Renal pelvis (tissue), 1 donor: ENCODE measurements at regions not wholly inside any gene's neighbourhood (a gene's known extent, or its start where the extent isn't known, plus 50 kb on each side); places are given as distances from the start of the nearest gene placed in this dataset.
"Not testable (repeated sequence)": the region's sequence is repeated elsewhere in the genome, so short reads cannot be mapped to it uniquely, and the experiment has no call there.

Experiments used
- DNase-seq: peaks from one replicate; pipeline ENCODE4 v3.0.0-alpha.2; 2013

- DNase-seq: no peak
Observed at GRCh38 chr3:10625323-10625722, 119.9 kb upstream of the ATP2B2 start.

- no peak for DNase-seq
Observed at GRCh38 chr3:10627884-10628572, 122.6 kb upstream of the ATP2B2 start.

GRCh38 chr3:10628891-10629670, 123.7 kb upstream of the ATP2B2 start:
- DNase-seq: no peak

GRCh38 chr3:10629671-10630040, 124.3 kb upstream of the ATP2B2 start:
- no peak for DNase-seq

GRCh38 chr3:10631224-10631623, 125.8 kb upstream of the ATP2B2 start:
- no peak for DNase-seq

GRCh38 chr3:10632125-10632524, 126.7 kb upstream of the ATP2B2 start:
- no peak for DNase-seq

- DNase-seq: no peak
Observed at GRCh38 chr3:10632741-10633140, 127.4 kb upstream of the ATP2B2 start.

GRCh38 chr3:10635446-10636076, 130.2 kb upstream of the ATP2B2 start:
- no peak for DNase-seq

GRCh38 chr3:10637342-10637741, 132.0 kb upstream of the ATP2B2 start:
- no peak for DNase-seq

- no peak for DNase-seq
Observed at GRCh38 chr3:10638466-10638865, 133.1 kb upstream of the ATP2B2 start.

GRCh38 chr3:10641760-10642159, 136.4 kb upstream of the ATP2B2 start:
- no peak for DNase-seq

- no peak for DNase-seq
Observed at GRCh38 chr3:10644189-10644588, 138.8 kb upstream of the ATP2B2 start.

GRCh38 chr3:10645800-10646199, 140.4 kb upstream of the ATP2B2 start:
- DNase-seq: no peak

GRCh38 chr3:10646531-10647335, 141.3 kb upstream of the ATP2B2 start:
- no peak for DNase-seq

- DNase-seq: no peak
Observed at GRCh38 chr3:10647376-10647775, 142.0 kb upstream of the ATP2B2 start.

- no peak for DNase-seq
Observed at GRCh38 chr3:10648181-10648580, 142.8 kb upstream of the ATP2B2 start.

GRCh38 chr3:10649463-10649862, 144.1 kb upstream of the ATP2B2 start:
- not testable (repeated sequence) for DNase-seq

- DNase-seq: no peak
Observed at GRCh38 chr3:10651506-10651905, 146.1 kb upstream of the ATP2B2 start.

GRCh38 chr3:10653241-10653640, 147.9 kb upstream of the ATP2B2 start:
- DNase-seq: no peak

- DNase-seq: no peak
Observed at GRCh38 chr3:10653866-10654611, 148.7 kb upstream of the ATP2B2 start.

- DNase-seq: no peak
Observed at GRCh38 chr3:10655105-10655504, 149.7 kb upstream of the ATP2B2 start.

GRCh38 chr3:10657339-10657738, 152.0 kb upstream of the ATP2B2 start:
- DNase-seq: not testable (repeated sequence)
